ENCODE measurements at regions not wholly inside any gene's neighbourhood (a gene's known extent, or its start where the extent isn't known, plus 50 kb on each side); places are given as distances from the start of the nearest gene placed in this dataset.
"Not testable (repeated sequence)": the region's sequence is repeated elsewhere in the genome, so short reads cannot be mapped to it uniquely, and the experiment has no call there.

DNA sequence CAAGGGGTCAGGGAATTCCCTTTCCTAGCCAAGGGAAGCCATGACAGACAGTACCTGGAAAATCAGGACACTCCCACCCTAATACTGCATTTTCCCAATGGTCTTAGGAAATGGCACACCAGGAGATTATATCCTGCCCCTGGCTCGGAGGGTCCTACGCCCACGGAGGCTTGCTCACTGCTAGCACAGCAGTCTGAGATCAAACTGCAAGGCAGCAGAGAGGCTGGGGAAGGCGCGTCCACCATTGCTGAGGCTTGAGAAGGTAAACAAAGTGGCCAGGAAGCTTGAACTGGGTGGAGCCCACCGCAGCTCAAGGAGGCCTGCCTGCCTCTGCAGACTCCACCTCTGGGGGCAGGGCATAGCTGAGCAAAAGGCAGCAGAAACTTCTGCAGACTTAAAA is 207.1 kb upstream of the OBI1 start:
- not testable (repeated sequence) for DNase-seq

DNA sequence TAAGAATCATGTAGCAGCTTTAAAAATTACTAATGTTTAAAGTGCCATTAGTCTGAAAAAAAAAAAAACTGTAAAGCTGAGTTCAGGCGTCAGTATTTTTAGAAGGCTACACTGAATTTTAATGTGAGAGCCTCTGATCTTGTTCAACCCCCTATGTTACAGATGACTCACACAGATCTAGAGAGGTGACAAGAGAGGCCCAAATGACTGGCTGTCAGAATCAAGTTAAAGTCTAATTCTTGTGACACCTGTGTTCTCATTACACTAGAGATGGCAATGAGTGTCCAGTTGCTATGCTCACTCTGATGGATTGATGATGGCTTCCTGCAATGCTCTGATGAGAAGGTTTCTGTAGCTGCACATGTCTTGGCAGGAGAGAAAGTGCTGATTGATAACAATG is 203.5 kb upstream of the OBI1 start:
- no peak for DNase-seq

DNA sequence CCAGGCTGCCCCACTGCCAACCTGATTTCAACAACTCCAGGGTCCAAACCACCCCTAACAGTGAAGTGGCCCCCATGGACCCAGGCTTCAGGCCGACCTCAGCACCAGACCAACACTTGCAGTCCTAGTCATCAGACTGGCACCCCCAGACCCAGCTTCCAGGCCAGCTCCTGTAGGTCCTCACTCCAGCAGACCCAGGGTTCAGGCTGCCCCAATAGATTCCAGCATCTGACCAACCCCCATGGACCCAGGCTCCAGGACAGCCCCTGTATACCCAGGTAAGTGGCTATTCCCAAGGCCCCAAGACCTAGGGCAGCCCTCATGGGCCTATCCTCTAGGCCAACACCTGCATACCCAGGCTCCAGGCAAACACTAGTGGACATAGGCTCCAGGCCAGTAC is 193.8 kb upstream of the OBI1 start:
- no peak for DNase-seq

DNA sequence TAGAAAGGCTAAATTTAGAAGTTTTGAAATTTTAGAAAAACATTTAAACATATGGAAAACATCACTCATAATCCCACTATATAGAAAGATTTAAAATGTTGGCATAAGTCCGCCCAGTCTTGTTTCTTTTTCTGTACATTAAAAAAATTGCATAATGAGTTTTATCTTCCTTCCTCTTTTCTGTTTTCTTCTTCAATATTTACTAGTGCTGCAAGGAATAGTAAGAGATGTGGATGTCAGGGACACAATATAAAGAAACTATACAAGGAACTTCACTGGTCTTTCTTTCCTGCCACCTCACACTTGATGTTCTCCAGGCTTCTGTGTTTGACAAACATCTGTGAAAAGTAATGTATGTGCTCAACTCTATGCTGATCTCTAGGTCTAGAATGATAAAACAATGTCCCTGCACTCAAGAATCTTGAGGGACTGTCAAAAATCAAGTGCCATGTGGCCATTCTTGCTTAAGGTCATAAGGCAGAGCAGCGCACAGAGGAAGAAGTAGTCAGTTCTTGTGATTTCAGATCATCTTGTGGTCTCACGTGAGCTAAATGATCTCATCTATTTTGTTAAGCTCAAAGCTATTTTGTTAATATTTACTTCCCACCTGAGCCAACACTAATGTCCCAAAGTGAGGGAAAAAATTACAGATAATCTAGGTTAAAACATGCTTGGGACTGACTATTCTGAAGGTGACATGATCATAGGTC is 186.9 kb upstream of the OBI1 start:
- DNase-seq = no peak

DNA sequence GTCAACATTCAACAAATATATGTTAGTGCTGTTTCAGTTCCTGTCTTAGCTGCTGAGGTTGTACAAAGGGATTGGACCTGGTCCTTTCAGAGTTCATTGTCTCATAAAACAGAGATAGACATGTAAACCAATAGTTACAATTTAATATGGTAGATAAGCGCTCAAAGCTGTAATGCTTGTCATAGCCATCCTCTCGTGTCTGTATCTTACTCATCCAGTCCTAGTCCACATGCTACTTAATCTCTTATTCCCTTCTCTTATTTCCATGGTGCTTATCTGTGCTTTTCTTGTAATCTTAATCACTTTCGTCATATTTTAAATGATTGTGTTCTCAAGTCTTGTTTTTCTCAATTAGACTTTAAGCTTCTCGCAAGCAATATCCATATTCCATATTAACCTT is 185.2 kb upstream of the OBI1 start:
- DNase-seq = no peak

DNA sequence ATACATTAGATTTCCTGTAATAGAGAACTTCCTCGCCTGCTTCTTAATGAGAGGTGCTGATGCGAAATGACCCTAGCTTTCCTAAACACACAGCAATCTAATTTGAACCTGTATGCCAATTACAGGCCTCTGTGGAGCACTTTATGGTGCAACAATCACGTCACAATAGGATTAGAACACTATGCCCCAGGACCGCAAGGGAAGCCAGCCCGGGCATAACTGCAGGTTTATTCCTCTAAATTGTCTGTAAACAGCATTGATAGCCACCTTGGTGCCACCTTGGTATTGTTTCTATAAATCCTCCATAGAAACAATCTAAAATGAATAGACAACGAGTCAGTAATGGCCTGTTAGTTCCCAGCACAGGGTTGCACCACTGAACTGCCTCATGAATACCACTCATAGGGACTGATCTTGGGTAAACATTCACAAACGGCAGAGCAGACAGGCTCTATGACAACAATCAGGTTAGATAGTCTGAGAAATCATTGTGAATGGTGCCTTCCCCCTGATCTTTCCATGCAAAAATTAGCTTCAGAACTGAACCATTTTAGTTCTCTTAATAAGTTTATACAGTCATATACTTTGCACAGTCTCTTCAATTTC is 182.5 kb upstream of the OBI1 start:
- no peak for DNase-seq

DNA sequence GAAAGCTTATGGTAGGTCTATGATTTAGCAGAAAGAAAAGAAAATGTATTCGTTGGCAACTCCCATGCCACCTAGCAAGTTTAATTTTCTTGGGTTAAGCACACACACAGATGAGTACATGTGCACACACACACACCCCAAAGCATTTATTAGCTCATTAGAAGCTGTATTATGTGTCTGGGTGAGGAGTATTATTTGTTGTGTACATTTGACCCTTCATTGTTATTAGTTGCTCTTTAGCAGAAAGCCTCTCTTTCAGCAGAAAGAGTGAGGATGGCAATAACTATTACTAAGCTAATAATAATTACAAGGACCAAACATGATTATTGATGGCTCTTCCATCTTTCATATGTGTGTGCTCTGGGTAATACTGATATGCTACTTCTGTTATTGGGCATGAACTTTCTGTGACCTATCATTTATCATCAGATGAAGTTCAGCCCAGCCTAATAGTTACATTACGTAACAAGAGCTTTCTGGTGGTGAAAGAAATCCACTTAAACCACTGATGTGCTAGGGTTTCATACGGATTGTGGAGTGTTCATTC is 177.4 kb upstream of the OBI1 start:
- no peak for DNase-seq

DNA sequence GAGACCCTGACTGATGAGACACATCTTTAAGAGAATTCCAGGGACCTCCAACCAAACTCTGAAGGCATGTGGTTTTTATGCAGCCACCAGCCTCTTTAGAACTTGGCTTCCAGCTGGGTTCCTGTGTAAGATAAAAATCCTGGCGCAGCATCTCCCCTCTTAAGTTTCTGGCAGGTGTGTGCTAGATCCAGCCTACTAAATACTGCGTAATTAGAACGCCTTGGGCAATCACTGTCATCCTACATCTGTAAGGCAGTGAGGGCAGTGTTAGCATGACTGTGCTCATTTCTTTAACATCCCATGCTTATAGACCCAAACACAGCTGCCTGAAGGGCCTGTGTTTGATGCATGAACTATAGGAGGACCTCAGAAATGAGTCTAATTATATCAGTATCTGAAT is 173.5 kb upstream of the OBI1 start:
- no peak for DNase-seq

DNA sequence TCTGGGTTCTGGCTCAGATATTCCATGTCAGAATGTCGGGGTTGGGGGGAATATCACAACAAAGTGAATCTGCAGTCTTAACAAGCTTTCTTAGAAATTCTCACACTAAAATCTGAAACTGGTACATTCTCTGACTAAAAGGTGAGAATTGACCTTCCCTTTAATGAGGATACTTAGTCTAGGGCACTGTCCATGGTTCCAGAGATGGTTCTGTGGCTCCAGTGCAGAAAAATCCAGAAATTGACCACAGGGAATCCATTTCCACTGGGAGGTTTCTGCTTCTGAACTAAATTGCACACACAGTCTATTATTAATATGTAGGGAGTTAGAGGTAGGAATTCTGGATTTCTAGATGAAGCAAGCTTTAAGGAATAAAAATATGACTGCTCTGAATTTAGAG is 171.6 kb upstream of the OBI1 start:
- DNase-seq = no peak

DNA sequence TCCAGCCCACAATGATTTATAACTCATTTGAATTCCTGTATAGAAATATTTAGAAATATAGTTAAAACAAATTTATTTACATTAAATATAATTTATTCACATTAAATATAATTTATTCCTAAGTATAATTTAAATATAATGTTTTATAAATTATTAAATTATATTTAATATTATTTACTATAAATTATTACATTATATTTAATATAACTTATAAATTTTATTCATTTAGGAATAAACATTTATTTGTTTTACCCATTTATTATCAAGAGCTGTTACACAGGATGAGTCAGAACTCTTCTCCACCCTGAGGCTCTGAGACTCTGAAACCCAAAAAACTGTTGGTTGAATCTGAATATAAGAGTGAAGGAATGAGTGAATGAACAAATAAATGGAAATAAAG is 170.9 kb upstream of the OBI1 start:
- DNase-seq = no peak

DNA sequence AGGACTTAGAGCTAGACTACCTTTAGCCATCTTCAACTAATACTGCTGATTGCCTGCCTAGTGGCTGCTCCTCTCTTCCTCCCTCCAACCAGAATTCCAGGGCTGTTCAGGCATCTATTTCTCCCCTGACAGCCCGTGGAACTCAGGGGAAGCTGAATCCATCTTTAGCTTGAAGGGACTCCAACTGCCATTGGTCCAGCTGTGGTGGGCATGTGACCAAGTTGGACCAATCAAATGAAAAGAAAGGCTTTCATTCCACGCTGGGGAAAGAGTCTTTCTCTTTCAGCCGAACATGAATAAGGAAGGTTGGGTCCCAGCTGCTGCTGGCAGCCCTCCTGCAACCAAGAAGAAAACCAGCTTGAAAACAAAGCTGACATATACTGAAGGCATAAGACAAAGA is 168.5 kb upstream of the OBI1 start:
- DNase-seq = no peak

DNA sequence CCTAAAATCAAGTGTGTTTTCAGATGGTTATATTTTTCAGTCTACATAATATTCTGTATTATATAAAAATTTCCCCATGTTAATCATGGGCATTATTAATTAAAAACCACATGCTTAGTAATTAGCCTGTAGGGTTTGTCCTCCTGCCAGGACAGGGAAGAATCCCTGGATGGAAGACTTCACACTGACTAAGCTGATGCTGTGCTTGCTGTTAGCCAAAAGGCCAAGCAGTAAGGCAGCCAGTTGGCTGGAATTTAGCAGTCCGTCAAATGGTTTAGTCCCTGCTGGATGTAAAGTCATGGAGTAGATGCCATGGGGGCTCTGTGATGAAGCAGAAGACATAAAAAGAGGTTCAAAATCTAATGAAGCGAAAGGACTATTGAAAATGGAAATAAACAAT is 168.0 kb upstream of the OBI1 start:
- DNase-seq = no peak

DNA sequence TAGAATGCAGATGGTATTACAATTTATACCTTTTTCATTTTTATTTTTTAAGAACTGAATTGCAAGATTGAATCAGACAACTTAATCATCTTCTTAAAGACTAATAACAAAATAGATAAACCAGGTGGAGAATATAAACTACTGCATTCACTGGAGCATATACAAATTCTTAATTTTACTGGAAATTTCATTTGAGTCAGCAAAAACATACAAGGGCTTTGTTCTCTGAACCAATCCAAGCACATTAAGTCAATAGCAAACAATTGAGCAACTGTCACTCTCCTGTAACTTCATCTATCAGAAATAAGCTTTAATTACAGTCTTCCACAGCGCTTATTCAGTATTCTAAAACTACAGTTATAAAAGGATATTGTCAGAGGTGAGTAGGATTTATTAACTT is 167.4 kb upstream of the OBI1 start:
- DNase-seq = no peak

DNA sequence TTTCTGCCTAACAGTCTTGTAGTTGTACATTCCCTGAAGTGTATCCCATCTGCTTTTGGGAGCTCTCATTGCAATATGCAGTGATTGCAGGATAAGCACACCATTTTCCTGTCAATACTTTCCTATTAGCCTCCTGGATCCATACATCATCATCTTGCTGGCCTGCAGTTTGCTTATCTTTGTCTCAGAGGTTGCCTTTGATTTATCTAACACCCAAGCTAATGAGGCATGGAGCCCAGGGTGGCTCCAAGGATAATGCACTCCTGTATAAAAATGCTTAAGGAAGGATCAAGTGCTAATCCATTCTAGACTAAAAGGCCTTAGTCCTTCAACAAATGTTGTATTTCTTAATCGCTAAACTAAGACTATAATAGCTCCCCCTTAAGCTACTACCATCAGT is 161.6 kb upstream of the OBI1 start:
- DNase-seq = peak; percentile 0

DNA sequence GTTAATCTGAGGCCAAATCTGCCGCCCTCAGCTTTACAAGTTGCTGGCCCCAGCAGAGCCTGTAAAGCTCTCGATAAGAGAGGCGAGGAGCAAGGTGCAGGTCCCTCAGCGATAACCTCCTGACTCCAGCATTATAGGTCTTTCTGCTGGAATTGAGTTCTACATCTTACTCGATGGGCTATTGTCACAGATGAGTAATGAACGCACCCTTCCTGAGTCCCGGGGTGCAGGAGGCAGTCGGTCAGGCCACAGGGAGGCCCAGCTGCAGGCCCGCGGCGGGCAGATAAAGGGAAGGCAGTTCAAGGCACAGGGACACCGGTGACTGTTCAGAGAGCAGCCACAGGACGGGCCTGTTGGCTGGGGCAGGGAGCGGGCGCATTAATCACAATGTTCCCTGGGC is 157.6 kb upstream of the OBI1 start:
- DNase-seq = no peak

DNA sequence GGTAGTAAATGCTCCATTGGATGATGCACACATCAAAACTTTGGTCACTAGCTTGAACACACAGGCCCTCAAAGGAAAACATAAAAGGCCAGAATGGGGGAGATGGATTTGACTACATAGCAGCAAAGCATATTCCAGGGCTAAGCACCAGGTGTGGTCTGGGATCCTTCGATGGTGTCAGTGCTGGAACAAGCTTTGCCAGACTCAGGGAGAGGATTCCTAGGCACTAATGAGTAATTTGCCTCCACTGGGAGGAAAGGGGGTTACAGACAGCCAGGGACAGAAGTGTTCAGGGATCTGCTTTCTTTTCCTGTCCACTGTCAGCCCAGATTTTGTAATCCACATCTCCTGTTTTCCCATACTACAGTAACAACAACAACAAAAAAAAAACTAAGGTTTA is 157.2 kb upstream of the OBI1 start:
- DNase-seq = no peak

DNA sequence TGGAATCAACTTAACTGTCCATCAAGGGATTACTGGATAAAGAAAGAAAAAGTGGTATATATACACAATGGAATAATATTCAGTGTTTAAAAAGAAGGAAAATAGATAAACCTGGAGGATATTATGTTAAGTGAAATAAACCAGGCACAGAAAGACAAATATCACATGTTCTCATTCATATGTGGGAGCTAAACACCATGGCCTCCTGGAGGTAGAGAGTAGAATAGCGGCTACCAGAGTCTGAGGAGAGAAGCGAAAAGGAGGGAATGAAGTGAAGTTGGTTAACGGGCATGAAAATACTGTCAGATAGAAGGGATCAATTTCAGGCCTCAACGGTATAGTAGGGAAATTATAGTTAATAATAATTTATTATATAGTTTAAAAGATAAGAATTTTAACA is 147.5 kb upstream of the OBI1 start:
- no peak for DNase-seq

DNA sequence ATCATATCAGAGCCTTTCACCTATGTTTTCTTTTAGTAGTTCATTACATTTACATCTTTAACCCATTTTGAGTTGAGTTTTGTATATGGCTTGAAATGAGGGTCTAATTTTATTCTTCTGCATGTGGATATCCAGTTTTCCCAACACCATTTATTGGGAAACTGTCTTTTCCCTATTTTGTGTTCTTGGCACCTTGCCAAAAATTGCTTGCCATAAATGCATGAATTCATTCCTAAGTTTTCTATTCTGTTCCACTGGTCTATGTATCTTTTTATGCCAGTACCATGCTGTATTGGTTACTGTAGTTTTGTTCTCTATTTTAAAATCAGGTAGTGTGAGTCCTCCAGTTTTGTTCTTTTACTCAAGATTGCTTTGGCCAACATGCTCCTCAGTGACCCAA is 144.0 kb upstream of the OBI1 start:
- no peak for DNase-seq

DNA sequence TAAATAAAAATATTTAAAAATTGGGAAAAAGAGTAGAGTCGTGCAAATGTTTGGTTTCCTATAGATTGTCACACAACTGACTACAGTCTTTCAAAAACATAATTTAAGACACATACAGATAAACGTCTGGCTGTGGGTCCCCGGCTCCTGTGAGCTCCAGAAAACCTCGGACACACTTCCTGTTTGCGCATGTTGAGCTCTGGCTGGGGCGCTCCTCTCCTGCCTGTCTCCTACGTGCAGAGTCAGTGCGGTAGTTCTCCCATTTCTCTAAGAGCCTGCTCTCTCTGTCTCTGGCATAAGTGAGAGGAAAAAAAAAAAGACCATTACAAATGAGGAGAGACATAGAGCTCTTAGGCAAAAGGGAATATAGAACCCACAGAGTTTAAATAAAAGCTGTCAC is 128.2 kb upstream of the OBI1 start:
- DNase-seq = no peak

DNA sequence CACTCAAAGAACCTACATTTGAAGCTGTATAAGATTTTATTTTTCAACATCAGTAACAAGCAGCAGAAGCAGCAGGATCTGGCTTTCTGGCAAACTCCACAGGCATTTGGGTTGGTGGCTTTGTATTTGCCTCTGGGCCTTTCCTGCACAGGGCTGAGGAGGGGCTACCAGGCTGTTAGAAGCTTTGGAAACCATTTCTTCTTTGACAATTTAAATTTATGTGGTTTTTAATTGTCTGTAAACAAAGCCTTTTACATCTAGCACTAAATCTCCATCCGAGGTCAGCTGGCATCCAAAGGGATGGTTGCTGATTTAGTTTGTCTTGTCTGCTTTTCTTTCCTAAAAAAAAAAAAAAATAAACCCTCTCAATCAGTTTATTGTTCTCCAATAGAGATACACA is 127.5 kb upstream of the OBI1 start:
- DNase-seq = peak; percentile 29

DNA sequence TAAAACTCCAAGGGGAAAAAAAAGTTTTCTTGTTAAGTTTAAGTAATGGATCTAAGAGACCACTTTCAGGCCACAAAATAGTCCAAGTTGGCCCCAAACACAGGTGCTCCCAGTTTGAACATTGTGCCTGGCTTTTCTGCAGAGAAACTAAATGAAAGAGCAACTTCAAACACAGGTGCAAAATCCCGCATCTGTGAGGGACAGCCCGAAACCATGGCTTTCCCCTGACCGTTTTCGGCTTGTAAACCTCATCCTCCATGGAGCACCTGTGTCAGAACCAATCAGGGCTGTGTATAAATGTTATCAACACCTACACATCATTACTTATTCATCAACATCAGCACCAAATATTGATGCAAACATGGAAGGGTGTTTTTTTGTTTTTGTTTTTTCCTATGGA is 126.8 kb upstream of the OBI1 start:
- no peak for DNase-seq

DNA sequence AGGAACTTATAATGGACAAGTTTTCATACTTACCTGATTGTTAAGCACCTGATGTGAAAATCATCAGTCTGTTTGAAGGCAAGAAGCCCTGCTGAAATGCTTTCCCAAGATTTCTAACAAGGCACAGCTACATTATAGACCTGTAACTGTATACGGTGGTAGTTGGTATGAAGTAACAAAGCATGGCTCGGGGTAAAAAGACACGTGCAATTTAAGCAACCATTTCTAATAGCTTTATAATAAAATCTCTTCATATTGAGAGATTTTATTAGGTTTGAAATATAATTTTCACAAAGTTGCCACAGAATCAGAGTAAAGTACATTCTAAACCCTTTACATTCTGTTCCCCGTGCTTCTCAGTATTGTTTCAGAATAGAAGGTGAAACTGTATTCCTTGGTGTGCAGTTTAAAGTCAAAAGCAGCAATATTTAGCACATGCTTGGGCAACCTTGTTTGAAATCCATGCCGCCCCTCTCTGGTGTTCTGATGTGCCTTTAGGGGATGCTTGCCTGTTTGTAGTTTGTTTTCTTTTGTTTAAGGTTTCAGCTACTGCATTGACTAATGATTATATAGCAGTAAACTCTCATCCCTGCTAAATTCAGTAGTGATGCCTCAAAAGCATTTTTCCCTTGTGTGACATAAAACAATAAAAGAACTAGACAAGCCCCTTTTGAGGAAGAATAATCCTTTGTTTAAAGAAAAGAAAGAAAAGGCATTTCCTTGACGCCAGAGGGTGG is 125.2 kb upstream of the OBI1 start:
- DNase-seq = no peak

DNA sequence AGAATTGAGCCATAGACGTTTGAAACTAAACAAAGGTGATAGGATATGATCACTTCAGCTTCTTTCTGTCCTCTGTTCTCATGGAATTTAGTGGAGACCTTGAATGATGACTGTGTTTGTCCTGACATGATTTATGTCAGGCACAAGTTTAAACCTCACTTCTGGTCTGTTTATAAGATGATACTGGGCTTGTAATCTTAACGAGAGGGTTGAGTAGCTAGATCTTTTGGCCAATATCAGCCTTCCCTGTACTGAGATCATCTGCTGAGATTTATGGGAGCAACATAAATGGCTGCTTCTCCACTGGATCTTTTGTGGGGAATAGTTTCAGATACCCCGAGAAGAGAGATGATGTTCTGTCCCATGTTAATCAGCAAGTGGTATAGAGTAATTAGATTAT is 121.8 kb upstream of the OBI1 start:
- no peak for DNase-seq

Data from renal pelvis (tissue), 1 donor.